C1 segment of cervical spinal cord (tissue), 14 donors: ENCODE measurements at regions not wholly inside any gene's neighbourhood (a gene's known extent, or its start where the extent isn't known, plus 50 kb on each side); places are given as distances from the start of the nearest gene placed in this dataset.
"Not testable (repeated sequence)": the region's sequence is repeated elsewhere in the genome, so short reads cannot be mapped to it uniquely, and the experiment has no call there.

ENCODE experiments used
- DNase-seq, 14 donors: peaks; one replicate each; lab custom pipeline; 2025; lab: John Stamatoyannopoulos, UW

GRCh38 chr7:16266877-16267276 lies 154.5 kb downstream of the CRPPA start:
- no peak for DNase-seq

- DNase-seq = not testable (repeated sequence)
Measured at GRCh38 chr7:16266470-16266869, 154.9 kb downstream of the CRPPA start.

- DNase-seq = no peak
Measured at GRCh38 chr7:16265863-16266458, 155.4 kb downstream of the CRPPA start.

GRCh38 chr7:16264823-16265804 lies 156.2 kb downstream of the CRPPA start:
- no peak for DNase-seq

GRCh38 chr7:16264036-16264819 lies 157.1 kb downstream of the CRPPA start:
- DNase-seq = no peak

GRCh38 chr7:16263377-16263776 lies 158.0 kb downstream of the CRPPA start:
- not testable (repeated sequence) for DNase-seq

GRCh38 chr7:16261654-16262053 lies 159.7 kb downstream of the CRPPA start:
- no peak for DNase-seq

- DNase-seq = no peak
Measured at GRCh38 chr7:16261100-16261499, 160.2 kb downstream of the CRPPA start.

- DNase-seq = no peak
Measured at GRCh38 chr7:16260236-16260728, 161.1 kb downstream of the CRPPA start.

- not testable (repeated sequence) for DNase-seq
Measured at GRCh38 chr7:16256419-16256818, 164.9 kb downstream of the CRPPA start.

- DNase-seq = not testable (repeated sequence)
Measured at GRCh38 chr7:16255952-16256351, 165.4 kb downstream of the CRPPA start.

GRCh38 chr7:16250655-16251054 lies 170.7 kb downstream of the CRPPA start:
- DNase-seq = not testable (repeated sequence)

- not testable (repeated sequence) for DNase-seq
Measured at GRCh38 chr7:16249204-16249603, 172.1 kb downstream of the CRPPA start.

- not testable (repeated sequence) for DNase-seq
Measured at GRCh38 chr7:16248556-16248955, 172.8 kb downstream of the CRPPA start.

GRCh38 chr7:16244469-16244868 lies 176.9 kb downstream of the CRPPA start:
- DNase-seq = no peak

GRCh38 chr7:16242920-16243319 lies 178.4 kb downstream of the CRPPA start:
- DNase-seq = no peak

GRCh38 chr7:16241017-16241416 lies 180.3 kb downstream of the CRPPA start:
- no peak for DNase-seq

- no peak for DNase-seq
Measured at GRCh38 chr7:16236381-16236780, 185.0 kb downstream of the CRPPA start.

- no peak for DNase-seq
Measured at GRCh38 chr7:16235147-16236114, 185.9 kb downstream of the CRPPA start.

GRCh38 chr7:16234493-16235146 lies 186.7 kb downstream of the CRPPA start:
- DNase-seq = no peak
